ENCODE measurements at regions not wholly inside any gene's neighbourhood (a gene's known extent, or its start where the extent isn't known, plus 50 kb on each side); places are given as distances from the start of the nearest gene placed in this dataset.

DNA sequence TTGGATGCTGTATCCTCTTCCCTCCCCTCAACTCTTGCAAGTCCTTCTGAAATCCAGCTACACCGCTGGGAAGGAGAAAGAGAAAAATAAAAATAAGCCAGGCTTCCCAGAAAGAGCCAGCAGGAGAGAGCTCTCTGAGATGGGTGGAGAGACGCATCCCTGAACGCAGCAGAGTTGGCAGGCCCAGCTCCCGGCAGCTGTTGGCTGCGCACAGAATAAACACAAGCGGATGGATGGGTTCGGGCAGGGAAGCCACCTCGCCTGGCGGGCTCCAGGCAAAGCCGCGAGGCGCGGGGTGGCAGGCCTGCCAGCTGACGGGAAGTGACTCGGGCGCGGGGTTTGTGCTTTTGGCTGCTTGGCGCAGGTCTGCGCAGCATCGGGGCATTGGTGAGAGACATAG is 537.7 kb downstream of the MIAT start:
- peak overlapping the region in 2 of 3 experiments; percentile 31 to 46; a peak in 2 of 7 replicates for H3K27ac Mint-ChIP-seq
- H2AFZ ChIP-seq (ENCODE audit: low read length): no peak overlapping the region
- no peak overlapping the region for H3K18ac ChIP-seq (ENCODE audit: insufficient read length, low read depth, low read length)

More for the DNA sequence above, 537.7 kb downstream of the MIAT start:
- no peak overlapping the region for H2BK12ac ChIP-seq (ENCODE audit: insufficient read length, low read depth, low read length)
- DNase-seq: no peak
- no peaks in the 10 kb centered on the region for H4K20me1 ChIP-seq (ENCODE audit: control insufficient read depth, insufficient read depth, insufficient read length)
- no peak overlapping the region for H3K9ac ChIP-seq (ENCODE audit: extremely low read depth, insufficient read length, low read length)
- no peak overlapping the region for H4K5ac ChIP-seq (ENCODE audit: insufficient read length, low read depth, low read length)
- H4K91ac ChIP-seq (ENCODE audit: insufficient read length, low read depth, low read length): no peak overlapping the region
- no peaks in the 10 kb centered on the region for H3K79me1 ChIP-seq (ENCODE audit: insufficient read depth, low read depth, low read length, poor library complexity, severe bottlenecking)
- H4K8ac ChIP-seq (replicated peaks; ENCODE audit: insufficient read length, low read depth, low read length): no peak overlapping the region
- H3K4me2 ChIP-seq (ENCODE audit: insufficient read depth, insufficient read length, low read length): no peak overlapping the region
- no peak overlapping the region for H3K4ac ChIP-seq (ENCODE audit: low read depth, low read length)
- H2AK5ac ChIP-seq (ENCODE audit: insufficient read length, low read length): no peak overlapping the region
- no peak overlapping the region for H2BK120ac ChIP-seq (ENCODE audit: low read depth, low read length, poor library complexity, severe bottlenecking)
- Mint-ChIP-seq H3K27me3 (ENCODE audit: low read depth) (peaks cover 26% of the 10 kb centered on the region), H3K36me3 (ENCODE audit: insufficient read depth in 1 of 3, low read depth in 3 of 3) (peaks cover 3 to 11% (median 5%) of the 10 kb centered on the region in 3 experiments; a peak in 6 of 7 replicates), H3K9me3 (peaks cover 11 to 13% of the 10 kb centered on the region in 2 experiments), H3K4me1 (0 out of 4 replicates have a peak, but pooled peaks cover 0 to 3% of the 10 kb centered on the region in 2 experiments), H3K4me3 (no peak overlapping the region)
- no peaks in the 10 kb centered on the region for H3K79me2 ChIP-seq (ENCODE audit: insufficient read depth, low read length)
- WGBS (ENCODE audit: extremely low coverage, insufficient read length, low lambda C conversion rate): no CpG with 5 or more reads among the region's 20 CpGs
- no peak overlapping the region for H3K14ac ChIP-seq (ENCODE audit: insufficient read depth, low read length)
- no peaks in the 10 kb centered on the region for H3K4me1 ChIP-seq (ENCODE audit: insufficient read depth, low read length)
- TF ChIP-seq, protein P1, sequence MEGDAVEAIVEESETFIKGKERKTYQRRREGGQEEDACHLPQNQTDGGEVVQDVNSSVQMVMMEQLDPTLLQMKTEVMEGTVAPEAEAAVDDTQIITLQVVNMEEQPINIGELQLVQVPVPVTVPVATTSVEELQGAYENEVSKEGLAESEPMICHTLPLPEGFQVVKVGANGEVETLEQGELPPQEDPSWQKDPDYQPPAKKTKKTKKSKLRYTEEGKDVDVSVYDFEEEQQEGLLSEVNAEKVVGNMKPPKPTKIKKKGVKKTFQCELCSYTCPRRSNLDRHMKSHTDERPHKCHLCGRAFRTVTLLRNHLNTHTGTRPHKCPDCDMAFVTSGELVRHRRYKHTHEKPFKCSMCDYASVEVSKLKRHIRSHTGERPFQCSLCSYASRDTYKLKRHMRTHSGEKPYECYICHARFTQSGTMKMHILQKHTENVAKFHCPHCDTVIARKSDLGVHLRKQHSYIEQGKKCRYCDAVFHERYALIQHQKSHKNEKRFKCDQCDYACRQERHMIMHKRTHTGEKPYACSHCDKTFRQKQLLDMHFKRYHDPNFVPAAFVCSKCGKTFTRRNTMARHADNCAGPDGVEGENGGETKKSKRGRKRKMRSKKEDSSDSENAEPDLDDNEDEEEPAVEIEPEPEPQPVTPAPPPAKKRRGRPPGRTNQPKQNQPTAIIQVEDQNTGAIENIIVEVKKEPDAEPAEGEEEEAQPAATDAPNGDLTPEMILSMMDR (conservative IDR thresholded peaks at IDR 0.05): no peak
- no peak overlapping the region for H3K56ac ChIP-seq (ENCODE audit: insufficient read length, low read depth, low read length)
- no peak overlapping the region for H3K23ac ChIP-seq (ENCODE audit: insufficient read length, low read depth, low read length)
- H2BK5ac ChIP-seq (ENCODE audit: insufficient read length, low read length): no peak overlapping the region
- no peak overlapping the region for H2BK15ac ChIP-seq (ENCODE audit: low read depth, low read length)
- no peaks in the 10 kb centered on the region for H3K9me3 ChIP-seq (ENCODE audit: control insufficient read depth, low read depth, low read length)
- no peak overlapping the region for H3K27ac ChIP-seq (ENCODE audit: insufficient read length, low read depth, low read length)
- no peaks in the 10 kb centered on the region for H3K27me3 ChIP-seq (ENCODE audit: insufficient read depth, low read length)
- H3T11ph ChIP-seq (ENCODE audit: low read length): no peak overlapping the region
- no peaks in the 10 kb centered on the region for H3K23me2 ChIP-seq (ENCODE audit: insufficient read length, low read depth, low read length, poor library complexity, severe bottlenecking)
- H2BK20ac ChIP-seq (ENCODE audit: low read depth, low read length, poor library complexity, severe bottlenecking): no peak overlapping the region
